DOHH2 (cell line): ENCODE measurements at regions not wholly inside any gene's neighbourhood (a gene's known extent, or its start where the extent isn't known, plus 50 kb on each side); places are given as distances from the start of the nearest gene placed in this dataset.

Experiments used
- EZH2phosphoT487 ChIP-seq: fragments of 200-600 bp; sonication (generic); IDR thresholded peaks from 2 replicates; pipeline ENCODE4 v1.6.1; 2017; ENCODE audit warnings: borderline replicate concordance, mild to moderate bottlenecking, antibody characterized with exemption, low read length, moderate library complexity, mixed read lengths
- TF ChIP-seq, protein P1 (sequence below): fragments of 200-600 bp; sonication (generic); IDR thresholded peaks from one replicate; pipeline ENCODE4 v1.5.1; 2014; ENCODE audit warnings: antibody characterized with exemption, mild to moderate bottlenecking, low read depth, low read length; ENCODE audit not compliant: poor library complexity, severe bottlenecking

DNA sequence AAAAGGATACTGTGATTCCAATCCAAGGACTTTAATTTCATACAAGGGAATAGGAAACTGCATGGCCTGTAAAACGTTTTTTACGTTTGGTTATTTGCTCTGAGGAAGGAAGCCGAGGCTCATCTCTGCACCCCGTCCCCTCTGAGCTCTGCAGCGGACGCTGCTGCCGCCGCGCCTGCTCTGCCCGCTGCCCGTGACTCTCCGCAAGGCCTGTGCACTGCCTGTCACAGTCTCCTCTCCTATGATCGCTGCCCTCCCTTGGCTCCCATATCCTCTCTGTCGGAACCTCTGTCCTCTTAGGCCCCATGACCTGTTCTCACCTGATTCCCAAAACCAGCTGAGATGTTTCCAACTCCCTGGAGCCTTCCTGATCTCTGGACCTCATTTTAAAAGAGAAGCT, 320.3 kb upstream of the ZNF32 start:
- TF ChIP-seq, protein P1, sequence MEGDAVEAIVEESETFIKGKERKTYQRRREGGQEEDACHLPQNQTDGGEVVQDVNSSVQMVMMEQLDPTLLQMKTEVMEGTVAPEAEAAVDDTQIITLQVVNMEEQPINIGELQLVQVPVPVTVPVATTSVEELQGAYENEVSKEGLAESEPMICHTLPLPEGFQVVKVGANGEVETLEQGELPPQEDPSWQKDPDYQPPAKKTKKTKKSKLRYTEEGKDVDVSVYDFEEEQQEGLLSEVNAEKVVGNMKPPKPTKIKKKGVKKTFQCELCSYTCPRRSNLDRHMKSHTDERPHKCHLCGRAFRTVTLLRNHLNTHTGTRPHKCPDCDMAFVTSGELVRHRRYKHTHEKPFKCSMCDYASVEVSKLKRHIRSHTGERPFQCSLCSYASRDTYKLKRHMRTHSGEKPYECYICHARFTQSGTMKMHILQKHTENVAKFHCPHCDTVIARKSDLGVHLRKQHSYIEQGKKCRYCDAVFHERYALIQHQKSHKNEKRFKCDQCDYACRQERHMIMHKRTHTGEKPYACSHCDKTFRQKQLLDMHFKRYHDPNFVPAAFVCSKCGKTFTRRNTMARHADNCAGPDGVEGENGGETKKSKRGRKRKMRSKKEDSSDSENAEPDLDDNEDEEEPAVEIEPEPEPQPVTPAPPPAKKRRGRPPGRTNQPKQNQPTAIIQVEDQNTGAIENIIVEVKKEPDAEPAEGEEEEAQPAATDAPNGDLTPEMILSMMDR: no peak
- no peak for TF ChIP-seq EZH2phosphoT487
